ENCODE measurements at regions not wholly inside any gene's neighbourhood (a gene's known extent, or its start where the extent isn't known, plus 50 kb on each side); places are given as distances from the start of the nearest gene placed in this dataset.

- TF ChIP-seq CTCF (IDR thresholded peaks at IDR 0.05) (no peak), EZH2 (IDR thresholded peaks at IDR 0.05) (no peak), EZH2phosphoT487 (IDR thresholded peaks at IDR 0.05) (no peak)
Measured at GRCh38 chr10:125334545-125334944, 174.2 kb upstream of the CTBP2 start.

Data from neural progenitor cell (in vitro differentiated cells).